ENCODE measurements at regions not wholly inside any gene's neighbourhood (a gene's known extent, or its start where the extent isn't known, plus 50 kb on each side); places are given as distances from the start of the nearest gene placed in this dataset.
"Not testable (repeated sequence)": the region's sequence is repeated elsewhere in the genome, so short reads cannot be mapped to it uniquely, and the experiment has no call there.

GRCh38 chr4:33111117-33111516 lies 2390.9 kb downstream of the PCDH7 start:
- no peak overlapping the region for H3K4me3 ChIP-seq (ENCODE audit: extremely low read depth, insufficient read depth, low read length, poor library complexity, severe bottlenecking)
- no peaks in the 10 kb centered on the region for H3K36me3 ChIP-seq (ENCODE audit: control insufficient read depth, insufficient read depth, low read length)
- no peak overlapping the region for H3K27ac ChIP-seq (ENCODE audit: low read depth, low read length, severe bottlenecking)
- no peaks in the 10 kb centered on the region for H3K9me3 ChIP-seq (ENCODE audit: control insufficient read depth, low read length)
- H3K4me1 ChIP-seq (ENCODE audit: control insufficient read depth, insufficient read depth, low read length, poor library complexity, severe bottlenecking) = no peaks in the 10 kb centered on the region
- WGBS, 2 experiments (ENCODE audit: insufficient coverage in 2 of 2) = 83 to 100% methylated on average over 1 of the region's 1 CpG

GRCh38 chr4:33116871-33117270 lies 2396.7 kb downstream of the PCDH7 start:
- Histone ChIP-seq H3K4me3 (ENCODE audit: extremely low read depth, insufficient read depth, low read length, poor library complexity, severe bottlenecking) (no peak overlapping the region), H3K9me3 (ENCODE audit: control insufficient read depth, low read length) (peaks cover 3% of the 10 kb centered on the region), H3K36me3 (ENCODE audit: control insufficient read depth, insufficient read depth, low read length) (no peaks in the 10 kb centered on the region), H3K4me1 (ENCODE audit: control insufficient read depth, insufficient read depth, low read length, poor library complexity, severe bottlenecking) (no peaks in the 10 kb centered on the region), H3K27ac (ENCODE audit: low read depth, low read length, severe bottlenecking) (no peak overlapping the region)
- WGBS, 2 experiments (ENCODE audit: insufficient coverage in 2 of 2) = 89 to 100% methylated on average over 1 to 2 of the region's 3 CpGs

- WGBS, 2 experiments (ENCODE audit: insufficient coverage in 2 of 2) = 100% methylated on average over 1 of the region's 1 CpG; no CpG with 5 or more reads in 1 of the 2 experiments
- H3K36me3 ChIP-seq (ENCODE audit: control insufficient read depth, insufficient read depth, low read length) = no peaks in the 10 kb centered on the region
- no peak overlapping the region for H3K4me3 ChIP-seq (ENCODE audit: extremely low read depth, insufficient read depth, low read length, poor library complexity, severe bottlenecking)
- no peak overlapping the region for H3K27ac ChIP-seq (ENCODE audit: low read depth, low read length, severe bottlenecking)
- H3K4me1 ChIP-seq (ENCODE audit: control insufficient read depth, insufficient read depth, low read length, poor library complexity, severe bottlenecking) = no peaks in the 10 kb centered on the region
- H3K9me3 ChIP-seq (ENCODE audit: control insufficient read depth, low read length) = no peaks in the 10 kb centered on the region
Measured at GRCh38 chr4:33126002-33126401, 2405.8 kb downstream of the PCDH7 start.

- H3K27ac ChIP-seq (ENCODE audit: low read depth, low read length, severe bottlenecking); H3K4me1 ChIP-seq (ENCODE audit: control insufficient read depth, insufficient read depth, low read length, poor library complexity, severe bottlenecking); H3K9me3 ChIP-seq (ENCODE audit: control insufficient read depth, low read length); H3K4me3 ChIP-seq (ENCODE audit: extremely low read depth, insufficient read depth, low read length, poor library complexity, severe bottlenecking); H3K36me3 ChIP-seq (ENCODE audit: control insufficient read depth, insufficient read depth, low read length): not testable (repeated sequence)
- no CpG with 5 or more reads among the region's 1 CpG for WGBS, 2 experiments (ENCODE audit: insufficient coverage in 2 of 2)
Measured at GRCh38 chr4:33130662-33131061, 2410.5 kb downstream of the PCDH7 start.

GRCh38 chr4:33133723-33134122 lies 2413.6 kb downstream of the PCDH7 start:
- H3K36me3 ChIP-seq (ENCODE audit: control insufficient read depth, insufficient read depth, low read length) = no peaks in the 10 kb centered on the region
- WGBS, 2 experiments (ENCODE audit: insufficient coverage in 2 of 2) = 33 to 50% methylated on average over 1 of the region's 2 CpGs
- H3K4me1 ChIP-seq (ENCODE audit: control insufficient read depth, insufficient read depth, low read length, poor library complexity, severe bottlenecking) = no peaks in the 10 kb centered on the region
- H3K4me3 ChIP-seq (ENCODE audit: extremely low read depth, insufficient read depth, low read length, poor library complexity, severe bottlenecking) = no peak overlapping the region
- no peaks in the 10 kb centered on the region for H3K9me3 ChIP-seq (ENCODE audit: control insufficient read depth, low read length)
- H3K27ac ChIP-seq (ENCODE audit: low read depth, low read length, severe bottlenecking) = no peak overlapping the region

- Histone ChIP-seq H3K4me3 (ENCODE audit: extremely low read depth, insufficient read depth, low read length, poor library complexity, severe bottlenecking) (no peak overlapping the region), H3K27ac (ENCODE audit: low read depth, low read length, severe bottlenecking) (no peak overlapping the region), H3K4me1 (ENCODE audit: control insufficient read depth, insufficient read depth, low read length, poor library complexity, severe bottlenecking) (no peaks in the 10 kb centered on the region), H3K9me3 (ENCODE audit: control insufficient read depth, low read length) (no peaks in the 10 kb centered on the region), H3K36me3 (ENCODE audit: control insufficient read depth, insufficient read depth, low read length) (no peaks in the 10 kb centered on the region)
- WGBS, 2 experiments (ENCODE audit: insufficient coverage in 2 of 2) = no CpG with 5 or more reads among the region's 1 CpG
Measured at GRCh38 chr4:33134366-33134765, 2414.2 kb downstream of the PCDH7 start.

GRCh38 chr4:33149658-33150524 lies 2429.7 kb downstream of the PCDH7 start:
- WGBS, 2 experiments (ENCODE audit: insufficient coverage in 2 of 2) = 88% methylated on average over 1 of the region's 5 CpGs; no CpG with 5 or more reads in 1 of the 2 experiments
- H3K9me3 ChIP-seq (ENCODE audit: control insufficient read depth, low read length) = no peaks in the 10 kb centered on the region
- H3K36me3 ChIP-seq (ENCODE audit: control insufficient read depth, insufficient read depth, low read length) = no peaks in the 10 kb centered on the region
- H3K4me1 ChIP-seq (ENCODE audit: control insufficient read depth, insufficient read depth, low read length, poor library complexity, severe bottlenecking) = no peaks in the 10 kb centered on the region
- no peak overlapping the region for H3K4me3 ChIP-seq (ENCODE audit: extremely low read depth, insufficient read depth, low read length, poor library complexity, severe bottlenecking)
- no peak overlapping the region for H3K27ac ChIP-seq (ENCODE audit: low read depth, low read length, severe bottlenecking)

- H3K4me1 ChIP-seq (ENCODE audit: control insufficient read depth, insufficient read depth, low read length, poor library complexity, severe bottlenecking) = no peaks in the 10 kb centered on the region
- no peaks in the 10 kb centered on the region for H3K36me3 ChIP-seq (ENCODE audit: control insufficient read depth, insufficient read depth, low read length)
- no peak overlapping the region for H3K27ac ChIP-seq (ENCODE audit: low read depth, low read length, severe bottlenecking)
- no peak overlapping the region for H3K4me3 ChIP-seq (ENCODE audit: extremely low read depth, insufficient read depth, low read length, poor library complexity, severe bottlenecking)
- H3K9me3 ChIP-seq (ENCODE audit: control insufficient read depth, low read length) = no peaks in the 10 kb centered on the region
- WGBS, 2 experiments (ENCODE audit: insufficient coverage in 2 of 2) = 75% methylated on average over 2 of the region's 3 CpGs; no CpG with 5 or more reads in 1 of the 2 experiments
Measured at GRCh38 chr4:33150525-33150910, 2430.3 kb downstream of the PCDH7 start.

GRCh38 chr4:33160126-33160525 lies 2440.0 kb downstream of the PCDH7 start:
- Histone ChIP-seq H3K36me3 (ENCODE audit: control insufficient read depth, insufficient read depth, low read length) (no peaks in the 10 kb centered on the region), H3K4me3 (ENCODE audit: extremely low read depth, insufficient read depth, low read length, poor library complexity, severe bottlenecking) (no peak overlapping the region), H3K9me3 (ENCODE audit: control insufficient read depth, low read length) (no peaks in the 10 kb centered on the region), H3K4me1 (ENCODE audit: control insufficient read depth, insufficient read depth, low read length, poor library complexity, severe bottlenecking) (no peaks in the 10 kb centered on the region), H3K27ac (ENCODE audit: low read depth, low read length, severe bottlenecking) (no peak overlapping the region)
- WGBS, 2 experiments (ENCODE audit: insufficient coverage in 2 of 2) = no CpG with 5 or more reads among the region's 2 CpGs

- no peak overlapping the region for H3K4me3 ChIP-seq (ENCODE audit: extremely low read depth, insufficient read depth, low read length, poor library complexity, severe bottlenecking)
- no peaks in the 10 kb centered on the region for H3K9me3 ChIP-seq (ENCODE audit: control insufficient read depth, low read length)
- H3K36me3 ChIP-seq (ENCODE audit: control insufficient read depth, insufficient read depth, low read length) = no peaks in the 10 kb centered on the region
- no peaks in the 10 kb centered on the region for H3K4me1 ChIP-seq (ENCODE audit: control insufficient read depth, insufficient read depth, low read length, poor library complexity, severe bottlenecking)
- WGBS, 2 experiments (ENCODE audit: insufficient coverage in 2 of 2) = 96 to 100% methylated on average over 2 to 4 of the region's 4 CpGs
- no peak overlapping the region for H3K27ac ChIP-seq (ENCODE audit: low read depth, low read length, severe bottlenecking)
Measured at GRCh38 chr4:33161202-33161601, 2441.0 kb downstream of the PCDH7 start.

- Histone ChIP-seq H3K4me3 (ENCODE audit: extremely low read depth, insufficient read depth, low read length, poor library complexity, severe bottlenecking) (no peak overlapping the region), H3K9me3 (ENCODE audit: control insufficient read depth, low read length) (no peaks in the 10 kb centered on the region), H3K36me3 (ENCODE audit: control insufficient read depth, insufficient read depth, low read length) (no peaks in the 10 kb centered on the region), H3K27ac (ENCODE audit: low read depth, low read length, severe bottlenecking) (no peak overlapping the region), H3K4me1 (ENCODE audit: control insufficient read depth, insufficient read depth, low read length, poor library complexity, severe bottlenecking) (no peaks in the 10 kb centered on the region)
Measured at GRCh38 chr4:33162122-33162521, 2442.0 kb downstream of the PCDH7 start.

All from mesodermal cell (in vitro differentiated cells).